GM21360 (cell line): ENCODE measurements at regions not wholly inside any gene's neighbourhood (a gene's known extent, or its start where the extent isn't known, plus 50 kb on each side); places are given as distances from the start of the nearest gene placed in this dataset.
"Not testable (repeated sequence)": the region's sequence is repeated elsewhere in the genome, so short reads cannot be mapped to it uniquely, and the experiment has no call there.

Experiments
- ATAC-seq: cut with Tn5 transposase; IDR thresholded peaks from one replicate; pipeline ENCODE4 v1.9.1; 2021; ENCODE audit warnings: mild to moderate bottlenecking, moderate library complexity; ENCODE audit not compliant: unreplicated experiment

GRCh38 chr4:155025762-155026457 is 182.5 kb upstream of the NPY2R start:
- peak; percentile 91 for ATAC-seq

GRCh38 chr4:155026715-155027114 is 181.7 kb upstream of the NPY2R start:
- ATAC-seq, result no peak

GRCh38 chr4:155032521-155033229 is 175.8 kb upstream of the NPY2R start:
- ATAC-seq, result no peak

GRCh38 chr4:155033604-155034003 is 174.8 kb upstream of the NPY2R start:
- ATAC-seq, result no peak

- no peak for ATAC-seq
Observed at GRCh38 chr4:155037031-155037430, 171.4 kb upstream of the NPY2R start.

- ATAC-seq, result no peak
Observed at GRCh38 chr4:155038459-155038858, 170.0 kb upstream of the NPY2R start.

GRCh38 chr4:155039162-155039561 is 169.3 kb upstream of the NPY2R start:
- no peak for ATAC-seq

GRCh38 chr4:155040031-155040430 is 168.4 kb upstream of the NPY2R start:
- ATAC-seq, result no peak

GRCh38 chr4:155042014-155042413 is 166.4 kb upstream of the NPY2R start:
- ATAC-seq, result no peak

- ATAC-seq, result not testable (repeated sequence)
Observed at GRCh38 chr4:155044251-155044650, 164.2 kb upstream of the NPY2R start.

- no peak for ATAC-seq
Observed at GRCh38 chr4:155047755-155048154, 160.7 kb upstream of the NPY2R start.

GRCh38 chr4:155054042-155054441 is 154.4 kb upstream of the NPY2R start:
- ATAC-seq, result not testable (repeated sequence)

- no peak for ATAC-seq
Observed at GRCh38 chr4:155060419-155060818, 148.0 kb upstream of the NPY2R start.

GRCh38 chr4:155060873-155061272 is 147.6 kb upstream of the NPY2R start:
- ATAC-seq, result no peak

- no peak for ATAC-seq
Observed at GRCh38 chr4:155062948-155063347, 145.5 kb upstream of the NPY2R start.

- not testable (repeated sequence) for ATAC-seq
Observed at GRCh38 chr4:155064934-155065333, 143.5 kb upstream of the NPY2R start.

GRCh38 chr4:155066871-155067270 is 141.6 kb upstream of the NPY2R start:
- ATAC-seq, result no peak

- no peak for ATAC-seq
Observed at GRCh38 chr4:155071962-155072361, 136.5 kb upstream of the NPY2R start.

GRCh38 chr4:155072417-155072816 is 136.0 kb upstream of the NPY2R start:
- no peak for ATAC-seq

- no peak for ATAC-seq
Observed at GRCh38 chr4:155073852-155074251, 134.6 kb upstream of the NPY2R start.

GRCh38 chr4:155076256-155076785 is 132.1 kb upstream of the NPY2R start:
- ATAC-seq, result no peak
